T-helper 1 cell treated with Interleukin-12 subunit alpha and Interleukin-12 subunit beta and Interleukin-4 antibody, amounts not matched to agents 30 μg/mL and 1 μg/mL, for 36 hours (primary cell): ENCODE measurements at regions not wholly inside any gene's neighbourhood (a gene's known extent, or its start where the extent isn't known, plus 50 kb on each side); places are given as distances from the start of the nearest gene placed in this dataset.

Experiments
- H3K27ac Mint-ChIP-seq: one replicate; pipeline ENCODE4 v1.8.0; 2021; ENCODE audit warnings: mild to moderate bottlenecking, mixed read lengths
- H3K27me3 Mint-ChIP-seq: one replicate; pipeline ENCODE4 v1.8.0; 2021; ENCODE audit warnings: low read depth, mixed read lengths
- H3K36me3 Mint-ChIP-seq: one replicate; pipeline ENCODE4 v1.8.0; 2021; ENCODE audit warnings: low read depth, mixed read lengths
- H3K4me1 Mint-ChIP-seq: one replicate; pipeline ENCODE4 v1.8.0; 2021; ENCODE audit warnings: low read depth, mixed read lengths
- H3K4me3 Mint-ChIP-seq: one replicate; pipeline ENCODE4 v1.8.0; 2021; ENCODE audit warnings: mild to moderate bottlenecking, moderate library complexity, mixed read lengths
- H3K9me3 Mint-ChIP-seq: one replicate; pipeline ENCODE4 v1.8.0; 2021; ENCODE audit warnings: mixed read lengths

DNA sequence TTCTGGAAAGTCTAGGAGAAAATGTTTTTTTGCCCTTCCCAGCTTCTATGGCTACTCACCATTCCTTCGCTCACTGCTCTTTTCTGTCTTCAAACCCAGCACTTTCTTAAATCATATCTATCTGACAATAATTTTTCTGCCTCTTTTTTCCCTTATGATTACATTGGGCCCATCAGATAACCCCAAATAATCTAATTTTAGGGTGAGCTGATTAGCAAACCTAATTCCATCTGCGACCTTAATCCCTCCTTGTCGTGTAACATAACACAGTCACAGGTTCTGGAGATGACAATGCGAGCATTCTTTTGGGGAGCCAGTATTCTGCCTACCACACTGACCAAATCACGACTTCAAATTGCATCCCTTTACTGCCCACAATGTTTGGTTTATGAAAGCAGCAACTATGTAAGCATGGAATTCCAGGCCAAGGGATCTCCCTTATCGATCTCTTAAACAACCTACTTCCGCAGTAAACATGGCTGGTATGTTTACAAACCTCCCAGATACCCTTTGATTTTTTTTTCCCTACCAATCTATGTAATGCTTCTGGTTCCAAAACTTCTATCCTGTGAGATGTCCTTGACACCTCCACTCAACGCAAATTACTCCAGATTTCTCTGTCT lies 2122.2 kb downstream of the MAT2B start:
- no peaks in the 10 kb centered on the region for H3K9me3 Mint-ChIP-seq
- H3K27me3 Mint-ChIP-seq: no peaks in the 10 kb centered on the region
- H3K4me1 Mint-ChIP-seq: peaks cover 3% of the 10 kb centered on the region
- no peak overlapping the region for H3K27ac Mint-ChIP-seq
- no peak overlapping the region for H3K4me3 Mint-ChIP-seq
- no peaks in the 10 kb centered on the region for H3K36me3 Mint-ChIP-seq

GRCh38 chr5:165630261-165630778 lies 2124.9 kb downstream of the MAT2B start:
- H3K36me3 Mint-ChIP-seq: no peaks in the 10 kb centered on the region
- H3K4me3 Mint-ChIP-seq: no peak overlapping the region
- no peaks in the 10 kb centered on the region for H3K9me3 Mint-ChIP-seq
- H3K27ac Mint-ChIP-seq: no peak overlapping the region
- H3K27me3 Mint-ChIP-seq: no peaks in the 10 kb centered on the region
- H3K4me1 Mint-ChIP-seq: no peaks in the 10 kb centered on the region

GRCh38 chr5:165631235-165631634 lies 2125.8 kb downstream of the MAT2B start:
- no peak overlapping the region for H3K27ac Mint-ChIP-seq
- H3K36me3 Mint-ChIP-seq: no peaks in the 10 kb centered on the region

DNA sequence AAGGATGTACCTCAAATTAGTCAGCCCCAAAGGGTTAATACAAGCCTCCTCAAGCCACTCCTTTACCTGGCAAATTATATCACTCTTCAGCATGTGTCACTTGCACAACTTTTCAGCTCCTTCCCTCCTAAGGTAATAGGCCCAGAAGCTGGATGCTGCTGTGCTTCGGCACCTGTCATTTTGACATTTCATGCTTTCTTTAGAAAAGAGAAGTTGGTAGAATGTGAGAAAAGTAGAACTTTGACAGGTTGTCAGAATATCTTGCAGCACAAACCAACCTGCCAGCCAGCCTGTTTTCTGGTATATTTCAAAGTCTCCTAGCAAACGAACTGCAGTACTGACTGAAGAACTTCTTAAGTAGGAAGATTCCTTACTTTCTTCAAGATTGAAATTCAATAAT lies 2136.9 kb downstream of the MAT2B start:
- Mint-ChIP-seq H3K36me3 (no peaks in the 10 kb centered on the region), H3K4me3 (no peak overlapping the region), H3K27ac (no peak overlapping the region), H3K27me3 (no peaks in the 10 kb centered on the region), H3K4me1 (no peaks in the 10 kb centered on the region), H3K9me3 (peaks cover 13% of the 10 kb centered on the region)

More at GRCh38 chr5:165631235-165631634, 2125.8 kb downstream of the MAT2B start:
- Mint-ChIP-seq H3K4me3 (no peak overlapping the region), H3K27me3 (no peaks in the 10 kb centered on the region), H3K9me3 (no peaks in the 10 kb centered on the region), H3K4me1 (no peaks in the 10 kb centered on the region)

- H3K36me3 Mint-ChIP-seq: no peaks in the 10 kb centered on the region
Observed at GRCh38 chr5:165665735-165666400, 2160.4 kb downstream of the MAT2B start.

DNA sequence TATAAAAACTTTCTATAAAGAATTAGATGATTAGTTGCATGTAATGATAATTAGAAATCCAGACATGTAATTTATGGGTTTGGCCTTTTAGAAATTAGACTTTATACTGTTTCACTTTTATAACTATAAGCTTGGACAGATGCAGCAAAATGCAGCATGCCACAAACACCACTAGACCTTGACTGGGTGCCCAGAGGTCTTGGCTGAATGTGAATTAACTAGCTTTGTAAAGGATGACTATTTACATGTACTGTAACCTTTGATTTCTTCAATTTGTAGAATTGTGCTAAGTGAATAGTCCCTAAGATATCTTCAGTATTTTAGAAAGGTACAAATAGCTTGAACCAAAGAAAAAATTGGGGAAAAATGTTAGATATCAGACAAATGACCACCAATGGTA lies 2168.1 kb downstream of the MAT2B start:
- H3K4me3 Mint-ChIP-seq: no peak overlapping the region
- H3K36me3 Mint-ChIP-seq: no peaks in the 10 kb centered on the region
- H3K27me3 Mint-ChIP-seq: no peaks in the 10 kb centered on the region

More at GRCh38 chr5:165665735-165666400, 2160.4 kb downstream of the MAT2B start:
- Mint-ChIP-seq H3K4me3 (no peak overlapping the region), H3K27me3 (no peaks in the 10 kb centered on the region), H3K27ac (no peak overlapping the region), H3K4me1 (no peaks in the 10 kb centered on the region), H3K9me3 (peaks cover 9% of the 10 kb centered on the region)

GRCh38 chr5:165695796-165696195 lies 2190.4 kb downstream of the MAT2B start:
- Mint-ChIP-seq H3K27ac (no peak overlapping the region), H3K27me3 (no peaks in the 10 kb centered on the region), H3K4me1 (no peaks in the 10 kb centered on the region), H3K9me3 (peaks cover 26% of the 10 kb centered on the region), H3K36me3 (no peaks in the 10 kb centered on the region), H3K4me3 (no peak overlapping the region)

More for the DNA sequence above, 2168.1 kb downstream of the MAT2B start:
- Mint-ChIP-seq H3K27ac (no peak overlapping the region), H3K9me3 (peaks cover 21% of the 10 kb centered on the region), H3K4me1 (no peaks in the 10 kb centered on the region)

DNA sequence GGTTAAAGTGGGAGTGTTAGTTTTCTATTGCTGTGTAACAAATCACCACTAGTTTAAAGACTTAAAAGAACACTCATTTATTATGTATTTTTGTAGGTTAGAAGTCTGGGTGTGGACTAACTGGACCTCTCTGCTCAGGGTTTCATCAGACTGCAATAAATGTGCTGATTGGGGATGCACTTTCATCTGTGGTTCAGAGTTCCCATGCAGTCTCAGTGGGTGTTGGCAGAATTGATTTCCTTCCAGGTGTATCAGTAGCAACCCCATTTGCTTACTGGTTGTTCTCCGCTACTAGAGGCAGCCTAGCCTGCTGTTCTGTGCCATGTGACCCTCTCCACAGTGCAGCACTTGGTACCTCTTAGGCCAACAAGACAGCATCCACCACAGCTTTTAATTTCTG lies 2200.5 kb downstream of the MAT2B start:
- Mint-ChIP-seq H3K4me3 (no peak overlapping the region), H3K36me3 (no peaks in the 10 kb centered on the region), H3K27ac (no peak overlapping the region), H3K4me1 (no peaks in the 10 kb centered on the region), H3K27me3 (no peaks in the 10 kb centered on the region), H3K9me3 (no peaks in the 10 kb centered on the region)

DNA sequence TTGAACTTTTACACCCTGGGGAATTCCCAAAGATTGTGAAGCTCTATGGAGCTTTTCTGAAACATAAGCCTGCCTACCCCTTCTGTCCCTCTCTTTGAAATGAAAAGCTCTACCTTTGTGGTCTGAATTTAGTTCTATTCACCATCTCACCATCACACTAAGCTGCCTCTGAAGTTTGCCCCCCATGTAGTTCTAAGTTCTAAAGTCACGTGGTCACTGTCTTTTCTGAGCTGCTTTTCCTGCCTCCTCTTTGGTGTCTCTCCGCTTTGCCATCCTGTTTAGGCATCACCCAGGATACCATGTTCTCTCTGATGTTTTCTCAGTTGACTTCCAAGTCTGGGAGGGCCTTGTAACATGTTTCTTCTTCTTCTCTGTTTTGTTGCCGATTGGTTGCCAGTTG lies 2206.6 kb downstream of the MAT2B start:
- no peak overlapping the region for H3K4me3 Mint-ChIP-seq
- H3K27me3 Mint-ChIP-seq: no peaks in the 10 kb centered on the region
- no peaks in the 10 kb centered on the region for H3K4me1 Mint-ChIP-seq
- peaks cover 11% of the 10 kb centered on the region for H3K9me3 Mint-ChIP-seq
- no peak overlapping the region for H3K27ac Mint-ChIP-seq
- H3K36me3 Mint-ChIP-seq: no peaks in the 10 kb centered on the region

- H3K36me3 Mint-ChIP-seq: no peaks in the 10 kb centered on the region
- no peaks in the 10 kb centered on the region for H3K27me3 Mint-ChIP-seq
- H3K4me1 Mint-ChIP-seq: no peaks in the 10 kb centered on the region
- no peak overlapping the region for H3K4me3 Mint-ChIP-seq
- no peak overlapping the region for H3K27ac Mint-ChIP-seq
- H3K9me3 Mint-ChIP-seq: peaks cover 18% of the 10 kb centered on the region
Observed at GRCh38 chr5:165714598-165714997, 2209.2 kb downstream of the MAT2B start.

DNA sequence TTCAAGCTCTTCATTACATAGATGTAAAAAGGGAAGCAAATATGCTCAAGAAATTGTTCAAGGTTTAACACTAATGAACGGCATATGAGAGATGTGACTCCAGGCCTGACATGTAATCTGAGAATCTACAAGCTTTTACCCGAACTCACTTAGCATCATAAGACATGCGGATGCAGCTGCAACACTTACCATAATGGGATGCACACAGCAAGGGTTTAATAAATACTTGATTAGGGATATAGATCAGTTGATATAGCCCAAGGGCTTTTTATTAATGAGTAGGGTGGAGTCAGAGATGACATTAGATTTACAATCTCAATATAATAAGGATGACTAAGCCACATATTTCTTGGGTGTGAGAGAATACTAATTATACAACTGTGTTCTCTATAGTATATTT lies 2215.5 kb downstream of the MAT2B start:
- Mint-ChIP-seq H3K4me3 (no peak overlapping the region), H3K4me1 (no peaks in the 10 kb centered on the region), H3K27me3 (no peaks in the 10 kb centered on the region), H3K27ac (no peak overlapping the region), H3K9me3 (peaks cover 20% of the 10 kb centered on the region), H3K36me3 (no peaks in the 10 kb centered on the region)

GRCh38 chr5:165722401-165722800 lies 2217.0 kb downstream of the MAT2B start:
- peaks cover 23% of the 10 kb centered on the region for H3K9me3 Mint-ChIP-seq
- H3K27ac Mint-ChIP-seq: no peak overlapping the region

GRCh38 chr5:165723931-165724330 lies 2218.5 kb downstream of the MAT2B start:
- no peaks in the 10 kb centered on the region for H3K4me1 Mint-ChIP-seq
- H3K27me3 Mint-ChIP-seq: no peaks in the 10 kb centered on the region
- no peak overlapping the region for H3K4me3 Mint-ChIP-seq
- H3K9me3 Mint-ChIP-seq: peaks cover 20% of the 10 kb centered on the region
- no peak overlapping the region for H3K27ac Mint-ChIP-seq
- H3K36me3 Mint-ChIP-seq: no peaks in the 10 kb centered on the region

More at GRCh38 chr5:165722401-165722800, 2217.0 kb downstream of the MAT2B start:
- no peaks in the 10 kb centered on the region for H3K4me1 Mint-ChIP-seq
- no peaks in the 10 kb centered on the region for H3K36me3 Mint-ChIP-seq
- no peak overlapping the region for H3K4me3 Mint-ChIP-seq
- no peaks in the 10 kb centered on the region for H3K27me3 Mint-ChIP-seq

GRCh38 chr5:165728425-165728824 lies 2223.0 kb downstream of the MAT2B start:
- H3K4me3 Mint-ChIP-seq: no peak overlapping the region
- peaks cover 10% of the 10 kb centered on the region for H3K9me3 Mint-ChIP-seq
- no peak overlapping the region for H3K27ac Mint-ChIP-seq
- H3K27me3 Mint-ChIP-seq: no peaks in the 10 kb centered on the region
- no peaks in the 10 kb centered on the region for H3K4me1 Mint-ChIP-seq
- no peaks in the 10 kb centered on the region for H3K36me3 Mint-ChIP-seq

GRCh38 chr5:165735388-165735787 lies 2230.0 kb downstream of the MAT2B start:
- H3K9me3 Mint-ChIP-seq: peaks cover 8% of the 10 kb centered on the region
- H3K4me1 Mint-ChIP-seq: no peaks in the 10 kb centered on the region
- no peak overlapping the region for H3K4me3 Mint-ChIP-seq
- no peaks in the 10 kb centered on the region for H3K27me3 Mint-ChIP-seq
- no peaks in the 10 kb centered on the region for H3K36me3 Mint-ChIP-seq
- H3K27ac Mint-ChIP-seq: no peak overlapping the region
